ENCODE measurements at regions not wholly inside any gene's neighbourhood (a gene's known extent, or its start where the extent isn't known, plus 50 kb on each side); places are given as distances from the start of the nearest gene placed in this dataset.
A peak's percentile ranks its signal among the peaks of the same experiment; 100 is the strongest.

- intact Hi-C loops (cut with DNase I): no loop called here
- Histone ChIP-seq H3K4me3 (no peak overlapping the region), H3K9me3 (no peaks in the 10 kb centered on the region), H3K36me3 (no peaks in the 10 kb centered on the region), H3K4me1 (no peaks in the 10 kb centered on the region), H3K27ac (no peak overlapping the region), H3K27me3 (no peaks in the 10 kb centered on the region)
- ATAC-seq (no peak), DNase-seq (no peak)
- no peak for TF ChIP-seq CTCF (IDR thresholded peaks at IDR 0.05)
Observed at GRCh38 chr4:106512706-106513105, 144.1 kb upstream of the GIMD1 start.

- no peak overlapping the region for H3K27ac ChIP-seq
- no peaks in the 10 kb centered on the region for H3K4me1 ChIP-seq
- H3K9me3 ChIP-seq: no peaks in the 10 kb centered on the region
- no peak overlapping the region for H3K4me3 ChIP-seq
- no peaks in the 10 kb centered on the region for H3K36me3 ChIP-seq
- peaks cover 2% of the 10 kb centered on the region for H3K27me3 ChIP-seq
- intact Hi-C loops (cut with DNase I): no loop called here
- ATAC-seq: no peak
- no peak for DNase-seq
- no peak for TF ChIP-seq CTCF (IDR thresholded peaks at IDR 0.05)
Observed at GRCh38 chr4:106507440-106507839, 138.9 kb upstream of the GIMD1 start.

GRCh38 chr4:106503116-106504050 is 134.8 kb upstream of the GIMD1 start:
- no peak for TF ChIP-seq CTCF (IDR thresholded peaks at IDR 0.05)
- no peak for DNase-seq
- H3K4me3 ChIP-seq: no peak overlapping the region
- no peak for ATAC-seq
- no peaks in the 10 kb centered on the region for H3K36me3 ChIP-seq
- no peak overlapping the region for H3K27ac ChIP-seq
- H3K4me1 ChIP-seq: no peaks in the 10 kb centered on the region
- intact Hi-C loops (cut with DNase I): no loop called here
- H3K27me3 ChIP-seq: peaks cover 14% of the 10 kb centered on the region
- no peaks in the 10 kb centered on the region for H3K9me3 ChIP-seq

GRCh38 chr4:106502106-106502699 is 133.6 kb upstream of the GIMD1 start:
- Histone ChIP-seq H3K4me3 (no peak overlapping the region), H3K27me3 (peaks cover 14% of the 10 kb centered on the region), H3K9me3 (no peaks in the 10 kb centered on the region), H3K36me3 (no peaks in the 10 kb centered on the region), H3K4me1 (no peaks in the 10 kb centered on the region), H3K27ac (no peak overlapping the region)
- ATAC-seq: peak; percentile 84
- TF ChIP-seq CTCF (IDR thresholded peaks at IDR 0.05): peak; percentile 66
- peak; percentile 73 for DNase-seq
- intact Hi-C loops (cut with DNase I): no loop called here

- H3K9me3 ChIP-seq: no peaks in the 10 kb centered on the region
- ATAC-seq (no peak), DNase-seq (no peak)
- intact Hi-C loops (cut with DNase I): no loop called here
- no peak for TF ChIP-seq CTCF (IDR thresholded peaks at IDR 0.05)
- no peak overlapping the region for H3K4me3 ChIP-seq
- H3K27me3 ChIP-seq: peaks cover 21% of the 10 kb centered on the region
- H3K27ac ChIP-seq: no peak overlapping the region
- no peaks in the 10 kb centered on the region for H3K36me3 ChIP-seq
- H3K4me1 ChIP-seq: no peaks in the 10 kb centered on the region
Observed at GRCh38 chr4:106497271-106497670, 128.7 kb upstream of the GIMD1 start.

All from upper lobe of right lung (tissue), 1 donor.